Astrocyte of the cerebellum (primary cell): ENCODE measurements at regions not wholly inside any gene's neighbourhood (a gene's known extent, or its start where the extent isn't known, plus 50 kb on each side); places are given as distances from the start of the nearest gene placed in this dataset.

Experiments
- DNase-seq: peaks from one replicate; pipeline ENCODE4 v3.0.0-alpha.2; 2011; ENCODE audit warnings: low read depth
- H3K4me3 ChIP-seq: 2 replicates; pipeline ENCODE4 v1.5.1; 2011; ENCODE audit warnings: mild to moderate bottlenecking, low read depth, low read length, moderate library complexity
- CTCF ChIP-seq: IDR thresholded peaks from 2 replicates; pipeline ENCODE4 v1.5.1; 2012; ENCODE audit warnings: low read length, low read depth, moderate library complexity, mild to moderate bottlenecking; ENCODE audit errors: missing control alignments
- in situ Hi-C: cut with HindIII; loops from 2 replicates; pipeline ENCODE4 v1.10.0; 2017; ENCODE audit warnings: low sequenced_read_pairs

- H3K4me3 ChIP-seq = no peak overlapping the region
- DNase-seq = no peak
- no peak for TF ChIP-seq CTCF
- in situ Hi-C loops = no loop called here
Observed at GRCh38 chr6:168819546-168819945, 378.6 kb downstream of the SMOC2 start.

GRCh38 chr6:168817558-168818159 is 376.7 kb downstream of the SMOC2 start:
- TF ChIP-seq CTCF = no peak
- in situ Hi-C loops = no loop called here
- no peak overlapping the region for H3K4me3 ChIP-seq
- no peak for DNase-seq

GRCh38 chr6:168815229-168815628 is 374.2 kb downstream of the SMOC2 start:
- H3K4me3 ChIP-seq = no peak overlapping the region
- no peak for DNase-seq
- in situ Hi-C loops = no loop called here
- TF ChIP-seq CTCF = no peak

GRCh38 chr6:168808232-168808631 is 367.2 kb downstream of the SMOC2 start:
- in situ Hi-C loops = no loop called here
- no peak for TF ChIP-seq CTCF
- no peak for DNase-seq

GRCh38 chr6:168804331-168804730 is 363.3 kb downstream of the SMOC2 start:
- DNase-seq = no peak
- no peak overlapping the region for H3K4me3 ChIP-seq
- no peak for TF ChIP-seq CTCF
- in situ Hi-C loops = no loop called here

More at GRCh38 chr6:168808232-168808631, 367.2 kb downstream of the SMOC2 start:
- H3K4me3 ChIP-seq = no peak overlapping the region

GRCh38 chr6:168803874-168804273 is 362.9 kb downstream of the SMOC2 start:
- in situ Hi-C loops = no loop called here
- H3K4me3 ChIP-seq = no peak overlapping the region
- no peak for TF ChIP-seq CTCF
- no peak for DNase-seq
